ENCODE measurements at regions not wholly inside any gene's neighbourhood (a gene's known extent, or its start where the extent isn't known, plus 50 kb on each side); places are given as distances from the start of the nearest gene placed in this dataset.

DNA sequence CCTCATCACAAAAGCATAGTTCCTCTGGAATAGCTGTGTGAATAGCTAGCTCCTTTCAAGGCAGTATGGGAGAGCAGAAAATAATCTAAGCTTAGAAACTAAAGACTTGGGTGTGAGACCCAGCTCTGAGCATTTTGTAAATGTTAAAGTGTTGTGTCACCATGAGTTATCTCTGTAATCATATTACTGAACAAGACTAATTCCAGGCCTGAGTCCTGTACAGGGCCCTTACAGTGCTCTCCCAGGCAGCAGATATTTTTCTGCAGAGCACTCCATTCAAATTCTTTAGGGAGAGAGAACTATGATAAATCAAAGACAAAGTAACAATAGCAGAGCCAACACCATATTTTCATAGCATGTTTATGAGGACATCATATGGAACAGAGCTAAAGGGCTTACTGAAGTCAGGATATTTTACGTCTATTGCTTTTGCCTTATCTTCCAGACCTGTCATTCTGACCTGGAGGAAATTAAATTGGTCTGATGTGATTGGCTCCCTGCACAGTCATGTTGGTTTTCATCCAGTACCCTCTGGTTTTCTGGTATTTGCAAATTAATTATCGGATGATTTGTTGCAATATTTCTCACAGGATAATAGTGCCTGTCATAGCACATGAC lies 172.6 kb upstream of the PPP2R3A start:
- TF ChIP-seq YY1 (IDR thresholded peaks at IDR 0.05; ENCODE audit: low read depth) (no peak), TEAD4 (IDR thresholded peaks at IDR 0.05) (no peak), TAF1 (IDR thresholded peaks at IDR 0.05; ENCODE audit: low read depth) (no peak), ZBTB7A (IDR thresholded peaks at IDR 0.05; ENCODE audit: low read depth) (no peak), CEBPB (IDR thresholded peaks at IDR 0.05) (no peak), EP300 (IDR thresholded peaks at IDR 0.05; ENCODE audit: borderline replicate concordance) (no peak), CREB1 (IDR thresholded peaks at IDR 0.05; ENCODE audit: low read depth) (no peak), NFIC (IDR thresholded peaks at IDR 0.05) (no peak), FOXM1 (IDR thresholded peaks at IDR 0.05; ENCODE audit: borderline replicate concordance, low read depth) (no peak), RAD21 (IDR thresholded peaks at IDR 0.05; ENCODE audit: low read depth) (no peak), TCF12 (IDR thresholded peaks at IDR 0.05; ENCODE audit: low read depth) (no peak), REST (IDR thresholded peaks at IDR 0.05; ENCODE audit: low read depth) (no peak), EGR1 (IDR thresholded peaks at IDR 0.05) (no peak)
- TF ChIP-seq, protein P1, sequence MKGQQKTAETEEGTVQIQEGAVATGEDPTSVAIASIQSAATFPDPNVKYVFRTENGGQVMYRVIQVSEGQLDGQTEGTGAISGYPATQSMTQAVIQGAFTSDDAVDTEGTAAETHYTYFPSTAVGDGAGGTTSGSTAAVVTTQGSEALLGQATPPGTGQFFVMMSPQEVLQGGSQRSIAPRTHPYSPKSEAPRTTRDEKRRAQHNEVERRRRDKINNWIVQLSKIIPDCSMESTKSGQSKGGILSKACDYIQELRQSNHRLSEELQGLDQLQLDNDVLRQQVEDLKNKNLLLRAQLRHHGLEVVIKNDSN (IDR thresholded peaks at IDR 0.05), result no peak
- TF ChIP-seq, protein P2, sequence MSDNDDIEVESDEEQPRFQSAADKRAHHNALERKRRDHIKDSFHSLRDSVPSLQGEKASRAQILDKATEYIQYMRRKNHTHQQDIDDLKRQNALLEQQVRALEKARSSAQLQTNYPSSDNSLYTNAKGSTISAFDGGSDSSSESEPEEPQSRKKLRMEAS (IDR thresholded peaks at IDR 0.05), result no peak

DNA sequence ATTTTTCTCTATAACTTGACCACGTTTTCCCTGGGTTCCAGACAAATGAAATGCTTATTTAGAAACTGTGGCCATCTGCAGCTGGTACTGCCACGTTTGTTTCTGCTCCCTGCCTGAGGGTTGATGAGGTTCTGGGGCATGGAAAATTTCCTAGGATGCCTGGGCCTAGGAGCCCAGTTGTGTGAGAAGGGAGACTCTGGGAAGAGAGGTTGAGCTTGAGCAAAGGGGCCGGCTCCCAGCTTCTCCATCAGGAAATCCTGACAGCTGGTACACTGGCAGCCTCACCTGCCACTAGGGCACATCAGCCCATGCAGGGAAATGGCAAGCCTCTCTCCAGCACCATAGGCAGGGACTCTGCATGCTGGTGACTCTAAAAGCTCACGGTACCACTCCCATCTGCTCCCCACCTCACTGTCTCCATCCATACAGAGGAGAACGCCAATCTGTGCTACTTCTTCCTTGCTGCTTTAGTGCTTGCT lies 165.4 kb upstream of the PPP2R3A start:
- TF ChIP-seq ZBTB7A (IDR thresholded peaks at IDR 0.05; ENCODE audit: low read depth) (no peak), CREB1 (IDR thresholded peaks at IDR 0.05; ENCODE audit: low read depth) (no peak)

DNA sequence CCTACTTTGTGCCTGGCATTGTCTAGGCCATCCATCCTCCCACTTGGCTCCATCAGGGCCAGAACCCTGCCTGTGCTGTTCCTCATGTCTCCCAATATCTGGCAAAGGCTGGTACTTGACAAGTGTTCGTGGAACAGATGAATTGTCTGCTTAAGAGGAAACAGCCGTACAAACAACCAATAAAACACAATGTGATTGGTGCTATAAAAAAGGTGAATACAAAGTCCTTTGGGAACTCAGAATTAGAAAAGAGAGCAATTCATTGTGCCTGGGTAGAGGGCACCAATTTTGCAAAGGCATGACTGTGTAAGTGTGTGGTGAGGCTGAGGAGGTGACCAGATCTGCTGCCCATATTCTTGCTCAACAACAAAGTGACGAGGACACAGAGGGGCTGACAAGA lies 164.5 kb upstream of the PPP2R3A start:
- TF ChIP-seq TEAD4 (IDR thresholded peaks at IDR 0.05) (no peak), TCF12 (IDR thresholded peaks at IDR 0.05; ENCODE audit: low read depth) (no peak), ZBTB7A (IDR thresholded peaks at IDR 0.05; ENCODE audit: low read depth) (no peak), REST (IDR thresholded peaks at IDR 0.05; ENCODE audit: low read depth) (no peak), RAD21 (IDR thresholded peaks at IDR 0.05; ENCODE audit: low read depth) (no peak), EP300 (IDR thresholded peaks at IDR 0.05; ENCODE audit: borderline replicate concordance) (no peak), FOXM1 (IDR thresholded peaks at IDR 0.05; ENCODE audit: borderline replicate concordance, low read depth) (no peak), CEBPB (IDR thresholded peaks at IDR 0.05) (no peak), YY1 (IDR thresholded peaks at IDR 0.05; ENCODE audit: low read depth) (no peak), EGR1 (IDR thresholded peaks at IDR 0.05) (no peak), TAF1 (IDR thresholded peaks at IDR 0.05; ENCODE audit: low read depth) (no peak), CREB1 (IDR thresholded peaks at IDR 0.05; ENCODE audit: low read depth) (no peak), NFIC (IDR thresholded peaks at IDR 0.05) (no peak)
- TF ChIP-seq, protein P1 (IDR thresholded peaks at IDR 0.05), result no peak
- TF ChIP-seq, protein P2 (IDR thresholded peaks at IDR 0.05), result no peak

DNA sequence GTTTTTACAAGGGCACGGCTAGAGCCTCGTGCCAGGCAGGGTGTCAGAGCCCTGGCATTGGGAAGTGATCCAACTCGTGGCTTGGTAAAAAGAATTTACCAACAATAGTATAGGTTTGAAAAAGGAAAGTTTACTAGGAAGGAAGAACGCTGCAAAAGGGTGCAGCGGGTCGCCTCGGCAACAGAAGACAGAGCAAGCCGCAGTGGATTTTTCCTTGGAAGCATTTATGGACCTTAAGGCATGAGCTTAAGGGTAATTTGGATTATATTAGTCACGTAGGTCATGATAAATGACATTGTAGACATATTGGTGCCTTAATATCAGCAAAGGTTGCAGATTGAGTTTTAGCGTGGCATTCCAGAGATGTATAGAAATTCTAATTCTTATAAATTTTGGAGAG lies 163.4 kb upstream of the PPP2R3A start:
- TF ChIP-seq CREB1 (IDR thresholded peaks at IDR 0.05; ENCODE audit: low read depth) (no peak), FOXM1 (IDR thresholded peaks at IDR 0.05; ENCODE audit: borderline replicate concordance, low read depth) (no peak)

DNA sequence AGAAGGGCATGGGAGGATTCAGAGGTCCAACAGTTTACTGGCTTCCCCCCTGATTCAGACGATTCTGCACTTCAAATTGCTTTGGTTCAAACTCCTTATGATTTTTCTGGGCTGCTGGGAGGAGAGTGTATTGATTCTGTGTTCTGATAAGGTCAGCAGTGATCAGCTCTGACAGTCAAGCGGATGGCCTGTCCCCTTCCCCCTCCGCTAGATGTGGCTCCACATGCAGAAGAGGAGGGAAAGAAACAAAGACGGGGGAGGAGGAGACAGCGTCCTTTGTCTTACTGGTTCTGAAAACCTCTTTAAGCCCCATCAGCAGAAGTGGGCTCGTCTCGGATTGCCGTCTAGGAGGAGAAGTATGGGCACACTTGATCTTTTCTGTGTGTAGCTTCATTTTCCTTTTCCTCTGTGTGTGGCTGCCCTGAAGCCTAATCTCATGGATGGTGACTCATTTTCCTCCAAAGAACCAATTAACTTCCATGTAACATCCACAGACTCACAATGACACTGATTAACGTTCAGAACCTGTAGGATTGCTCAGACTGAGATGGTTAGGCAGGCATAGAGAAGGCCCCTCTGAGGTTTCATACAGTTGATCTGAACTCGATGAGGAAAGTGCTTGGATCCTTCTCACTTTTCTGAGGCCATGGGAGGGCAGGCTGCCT lies 162.4 kb upstream of the PPP2R3A start:
- TF ChIP-seq, protein P2 (IDR thresholded peaks at IDR 0.05), result no peak
- TF ChIP-seq RAD21 (IDR thresholded peaks at IDR 0.05; ENCODE audit: low read depth) (no peak), EP300 (IDR thresholded peaks at IDR 0.05; ENCODE audit: borderline replicate concordance) (no peak), CREB1 (IDR thresholded peaks at IDR 0.05; ENCODE audit: low read depth) (no peak), ZBTB7A (IDR thresholded peaks at IDR 0.05; ENCODE audit: low read depth) (no peak), NFIC (IDR thresholded peaks at IDR 0.05) (no peak), TCF12 (IDR thresholded peaks at IDR 0.05; ENCODE audit: low read depth) (no peak), FOXM1 (IDR thresholded peaks at IDR 0.05; ENCODE audit: borderline replicate concordance, low read depth) (no peak), TAF1 (IDR thresholded peaks at IDR 0.05; ENCODE audit: low read depth) (no peak)
- TF ChIP-seq, protein P1 (IDR thresholded peaks at IDR 0.05), result no peak

All from Ishikawa (cell line).